ENCODE measurements at regions not wholly inside any gene's neighbourhood (a gene's known extent, or its start where the extent isn't known, plus 50 kb on each side); places are given as distances from the start of the nearest gene placed in this dataset.

- TF ChIP-seq CTCF (IDR thresholded peaks at IDR 0.05; ENCODE audit: low read depth, low read length, poor library complexity, severe bottlenecking): no peak
- no peak for TF ChIP-seq EZH2phosphoT487 (IDR thresholded peaks at IDR 0.05; ENCODE audit: borderline replicate concordance, low read length)
Observed at GRCh38 chr10:34031400-34031799, 696.9 kb upstream of the NRP1 start.
